Stimulated activated CD8-positive, alpha-beta memory T cell treated with anti-CD3 and anti-CD28 coated beads, Interleukin-4, amount 100 ng/mL, for 24 hours (primary cell): ENCODE measurements at regions not wholly inside any gene's neighbourhood (a gene's known extent, or its start where the extent isn't known, plus 50 kb on each side); places are given as distances from the start of the nearest gene placed in this dataset.
"Not testable (repeated sequence)": the region's sequence is repeated elsewhere in the genome, so short reads cannot be mapped to it uniquely, and the experiment has no call there.

Experiments
- DNase-seq: peaks from one replicate; pipeline ENCODE4 v3.0.0-alpha.2; 2020; ENCODE audit warnings: low read depth

DNA sequence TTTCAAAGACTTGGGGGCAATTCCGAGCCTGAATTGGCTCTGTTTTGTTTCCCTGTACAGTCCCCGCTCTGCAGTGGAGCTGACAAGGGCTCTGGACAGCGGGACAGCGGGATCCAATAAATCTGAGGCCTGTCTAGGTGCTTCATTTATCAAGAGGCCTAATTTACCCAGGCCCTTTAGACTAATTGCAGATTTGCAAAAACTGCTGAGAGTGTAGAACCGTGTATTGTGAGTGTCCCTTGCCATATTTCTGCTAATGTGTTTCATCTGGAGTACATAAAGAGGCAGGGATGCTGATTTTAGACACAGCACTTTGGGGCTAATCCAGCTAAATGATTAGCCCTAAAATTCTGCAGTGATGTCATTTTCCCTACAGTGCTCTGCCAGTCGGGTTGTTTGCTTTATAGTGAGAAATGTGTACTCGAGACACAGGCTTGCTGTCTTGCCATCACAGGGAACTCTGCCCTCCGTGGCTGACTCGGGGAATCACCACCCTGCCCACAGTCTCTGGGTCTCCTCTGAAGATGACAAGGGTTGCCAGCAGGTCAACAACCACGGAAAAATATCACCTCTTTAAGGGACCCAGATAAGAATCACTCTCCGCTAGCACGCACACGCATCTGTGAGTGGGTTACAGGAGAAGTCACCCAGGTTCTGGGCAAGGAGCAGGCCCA lies 592.0 kb downstream of the BNC2 start:
- no peak for DNase-seq

DNA sequence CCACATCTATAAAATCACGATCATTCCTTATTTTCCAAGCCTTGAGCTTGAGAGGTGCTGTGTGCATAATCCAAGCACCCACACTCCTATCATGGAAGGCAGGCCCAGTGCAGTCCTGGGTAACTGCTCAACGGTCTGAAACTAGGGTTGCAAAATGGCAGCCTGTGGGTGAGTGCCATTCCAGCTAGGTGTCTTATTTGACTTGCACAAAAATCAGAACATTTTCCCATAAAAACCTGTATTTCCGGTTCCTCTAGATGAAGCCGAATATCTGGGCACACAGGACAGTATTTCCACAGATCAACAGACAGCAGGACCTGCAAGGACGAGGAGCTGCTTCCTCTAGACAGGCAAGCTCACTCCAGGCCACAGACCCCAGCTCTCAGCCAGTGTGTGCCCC lies 588.8 kb downstream of the BNC2 start:
- DNase-seq, result no peak

DNA sequence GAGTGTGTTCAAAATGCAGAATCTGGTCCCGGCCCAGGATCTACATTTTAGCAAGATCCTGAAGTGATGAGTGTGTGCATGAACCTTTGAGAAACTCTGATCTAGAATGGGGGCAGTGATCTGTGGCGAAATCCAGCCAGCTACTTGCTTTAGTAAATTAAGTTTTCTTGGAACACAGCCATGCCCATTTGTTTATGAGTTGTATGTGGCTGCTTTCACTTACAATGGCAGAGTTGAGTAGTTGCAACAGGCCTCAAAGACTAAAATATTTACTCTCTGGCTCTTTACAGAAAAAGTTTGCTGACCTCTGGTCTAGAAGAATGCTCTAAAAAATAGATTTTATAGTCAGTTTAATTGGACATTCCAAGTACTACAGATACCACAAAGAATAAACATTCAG lies 588.3 kb downstream of the BNC2 start:
- DNase-seq, result no peak

DNA sequence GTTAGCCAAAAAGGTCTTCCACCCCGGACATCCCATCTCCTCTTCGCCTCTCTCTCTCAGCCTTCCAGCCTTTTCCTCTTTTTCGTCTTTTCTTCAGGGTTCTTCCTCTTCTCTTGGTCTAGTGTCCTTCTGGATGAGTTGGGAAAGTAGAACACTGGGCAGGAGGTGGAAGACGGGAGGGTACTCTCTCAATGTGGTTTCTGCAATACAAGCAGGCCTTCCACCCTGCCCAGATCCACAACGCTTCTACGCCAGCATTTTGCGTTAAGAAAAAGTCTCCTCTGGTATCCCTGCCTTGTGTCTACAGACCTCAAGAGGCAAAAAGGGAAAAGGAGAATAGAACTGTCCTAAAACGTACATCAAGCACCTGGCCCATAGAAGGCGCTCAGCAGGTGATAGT lies 587.8 kb downstream of the BNC2 start:
- no peak for DNase-seq

DNA sequence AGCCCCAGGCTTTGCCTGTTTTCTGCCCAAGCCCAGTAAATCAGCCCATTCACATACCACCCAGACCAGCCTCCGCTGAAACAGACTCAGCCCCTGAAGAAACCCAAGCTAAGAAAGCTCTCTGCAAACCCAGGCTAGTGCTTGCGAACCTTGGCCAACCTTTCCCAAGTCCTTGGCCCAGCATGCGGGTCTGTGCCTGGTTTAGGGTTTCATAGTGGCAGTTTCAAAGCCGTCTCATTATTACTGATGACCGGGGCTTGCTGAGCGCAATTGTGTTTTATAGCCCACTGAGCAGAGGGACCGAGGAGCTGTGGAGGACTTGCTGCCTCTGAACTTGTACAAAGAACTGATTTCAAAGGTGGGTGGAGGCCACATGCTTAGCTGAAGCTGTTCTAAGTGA lies 584.3 kb downstream of the BNC2 start:
- no peak for DNase-seq

DNA sequence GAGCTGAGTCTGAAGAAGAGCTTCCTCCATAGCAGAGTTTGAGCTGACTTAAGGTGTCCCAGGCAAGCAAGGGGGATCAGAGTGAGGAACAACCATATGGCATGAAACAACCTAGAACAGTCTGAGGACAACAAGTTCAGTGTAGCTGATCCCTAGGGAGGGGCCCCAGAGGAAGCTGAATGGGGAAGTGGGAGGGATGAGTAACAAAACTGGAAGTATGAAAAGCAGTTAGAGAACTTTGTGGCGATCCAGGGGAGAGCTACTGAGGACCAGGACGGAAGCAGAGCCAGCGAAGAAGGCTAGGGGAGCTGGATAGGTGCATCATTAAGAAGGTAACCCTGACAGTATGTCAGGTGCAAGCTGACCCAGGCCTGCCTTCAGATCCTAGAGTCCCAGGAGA lies 580.8 kb downstream of the BNC2 start:
- no peak for DNase-seq

DNA sequence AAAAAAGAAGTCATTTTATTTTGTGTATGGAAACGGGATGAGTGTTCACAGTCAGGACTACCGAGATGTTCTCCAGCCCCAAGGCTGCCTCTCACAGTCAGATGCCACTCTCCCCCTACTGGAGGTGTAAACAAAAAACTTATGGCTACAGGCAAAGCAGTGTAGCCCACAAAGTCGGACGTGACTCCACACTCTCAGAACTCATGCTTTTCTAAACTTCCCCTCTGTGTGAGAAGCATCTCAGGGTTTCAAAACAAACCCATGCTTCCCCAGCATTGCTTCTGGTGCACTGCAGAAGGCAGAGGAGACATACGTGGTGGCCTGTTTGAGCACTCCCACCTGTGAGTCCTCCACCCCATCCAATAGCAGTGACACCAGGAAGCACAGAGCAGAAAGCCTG lies 580.3 kb downstream of the BNC2 start:
- no peak for DNase-seq

DNA sequence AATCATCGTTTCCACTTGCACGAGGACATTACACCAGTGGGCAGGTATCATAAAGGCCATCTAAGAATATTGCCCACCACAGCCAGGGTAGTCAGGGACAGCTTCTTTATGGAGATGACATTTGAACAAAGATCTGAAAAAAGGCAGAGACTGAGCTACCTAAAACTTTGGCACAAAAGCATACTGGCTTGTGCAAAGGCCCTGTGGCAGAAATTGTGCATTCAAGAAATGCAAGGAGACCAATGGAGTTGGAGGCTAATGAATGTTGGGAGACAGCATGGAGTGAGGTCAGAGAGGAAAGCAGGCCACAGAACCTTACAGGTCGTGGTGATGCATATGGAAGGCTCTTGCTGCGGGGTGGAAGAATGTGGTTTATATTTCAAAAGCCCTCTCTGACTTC lies 578.5 kb downstream of the BNC2 start:
- no peak for DNase-seq

DNA sequence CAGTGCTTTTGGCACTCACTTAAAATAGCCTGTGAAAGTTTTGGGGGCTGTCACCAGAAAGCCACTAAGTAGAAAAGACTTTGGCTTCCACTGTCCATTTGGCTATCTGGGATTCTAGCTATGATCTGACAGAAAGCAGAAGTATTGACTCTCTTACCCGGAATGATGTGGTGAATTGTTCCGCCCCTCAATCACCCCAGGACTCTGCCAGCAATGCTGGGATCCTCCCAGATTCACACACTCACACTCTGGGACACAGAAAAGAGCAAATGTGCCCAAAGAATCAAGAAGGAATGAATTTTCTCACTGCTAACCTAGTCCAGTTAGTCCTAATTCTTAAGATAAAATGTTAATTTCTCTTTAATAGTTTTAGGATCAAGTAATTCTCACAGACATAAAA lies 576.9 kb downstream of the BNC2 start:
- DNase-seq, result no peak

DNA sequence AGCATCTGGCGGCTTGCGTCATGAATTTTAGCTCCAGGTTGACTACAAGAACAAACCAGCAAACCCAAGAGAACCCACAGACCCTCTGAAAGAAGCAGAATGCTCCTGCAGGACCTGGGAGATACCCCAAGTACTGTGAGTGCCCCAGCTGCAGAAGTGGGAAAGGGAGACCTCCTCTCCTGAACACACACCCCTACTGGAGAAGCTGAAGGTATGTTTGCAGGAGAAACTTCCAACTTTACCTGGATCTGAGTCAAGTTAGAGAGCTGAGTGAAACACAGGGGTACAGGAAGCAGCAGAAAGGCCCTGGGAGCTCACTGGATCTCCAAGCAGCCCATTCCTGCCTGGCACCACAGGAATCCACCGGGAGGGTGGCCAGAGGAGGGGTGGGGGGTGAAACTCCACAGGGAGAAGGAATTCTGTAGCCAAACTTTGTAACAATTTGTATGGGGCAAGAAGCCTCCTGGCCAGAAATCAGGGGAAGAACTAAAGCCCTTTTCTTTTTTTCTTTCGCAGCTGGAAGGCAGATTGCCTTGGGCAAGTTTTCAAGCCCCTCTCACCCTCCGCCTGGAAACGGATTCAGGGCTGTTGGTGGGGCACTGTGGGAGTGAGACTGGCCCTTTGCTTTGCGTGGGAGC lies 576.2 kb downstream of the BNC2 start:
- DNase-seq, result no peak

DNA sequence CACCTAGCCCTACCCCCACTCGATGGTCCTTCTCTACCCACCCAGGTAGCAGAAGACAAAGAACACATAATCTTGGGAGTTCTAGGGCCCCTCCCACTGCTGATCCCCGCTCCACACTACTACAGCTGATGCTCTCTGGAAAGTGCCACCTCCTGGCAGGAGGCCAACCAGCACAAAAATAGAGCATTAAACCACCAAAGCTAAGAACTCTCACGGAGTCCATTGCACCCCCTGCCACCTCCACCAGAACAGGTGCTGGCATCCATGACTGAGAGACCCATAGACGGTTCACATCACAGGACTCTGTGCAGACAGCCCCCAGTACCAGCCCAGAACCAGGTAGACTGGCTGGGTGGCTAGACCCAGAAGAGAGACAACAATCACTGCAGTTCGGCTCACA lies 575.5 kb downstream of the BNC2 start:
- not testable (repeated sequence) for DNase-seq

DNA sequence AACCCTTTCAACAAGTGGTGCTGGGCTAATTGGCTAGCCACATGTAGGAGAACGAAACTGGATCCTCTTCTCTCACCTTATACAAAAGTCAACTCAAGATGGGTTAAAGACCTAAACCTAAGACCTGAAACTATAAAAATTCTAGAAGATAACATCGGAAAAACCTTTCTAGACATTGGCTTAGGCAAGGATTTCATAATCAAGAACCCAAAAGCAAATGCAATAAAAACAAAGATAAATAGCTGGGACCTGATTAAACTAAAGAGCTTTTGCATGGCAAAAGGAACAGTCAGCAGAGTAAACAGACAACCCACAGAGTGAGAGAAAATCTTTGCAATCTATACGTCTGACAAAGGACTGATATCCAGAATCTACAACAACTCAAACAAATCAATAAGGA lies 571.1 kb downstream of the BNC2 start:
- not testable (repeated sequence) for DNase-seq

DNA sequence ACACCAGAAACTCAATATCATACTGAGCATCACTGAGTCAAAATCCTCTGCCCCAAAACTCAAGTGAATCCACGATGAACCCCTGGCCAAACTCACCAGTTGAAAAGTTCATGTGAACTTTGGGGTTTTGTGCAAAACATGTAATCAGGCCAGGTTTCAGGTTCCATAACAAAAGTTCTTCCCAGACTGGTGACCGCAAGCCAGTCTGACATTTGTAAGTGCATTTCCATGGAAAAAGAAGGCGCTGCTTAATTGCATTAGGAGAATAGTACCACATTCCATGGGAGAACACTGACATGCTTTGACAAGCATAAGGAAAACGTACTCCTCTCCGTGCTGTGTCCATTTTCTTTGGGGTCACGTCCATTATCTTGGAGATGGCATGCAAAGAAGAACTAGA lies 567.0 kb downstream of the BNC2 start:
- DNase-seq, result no peak

DNA sequence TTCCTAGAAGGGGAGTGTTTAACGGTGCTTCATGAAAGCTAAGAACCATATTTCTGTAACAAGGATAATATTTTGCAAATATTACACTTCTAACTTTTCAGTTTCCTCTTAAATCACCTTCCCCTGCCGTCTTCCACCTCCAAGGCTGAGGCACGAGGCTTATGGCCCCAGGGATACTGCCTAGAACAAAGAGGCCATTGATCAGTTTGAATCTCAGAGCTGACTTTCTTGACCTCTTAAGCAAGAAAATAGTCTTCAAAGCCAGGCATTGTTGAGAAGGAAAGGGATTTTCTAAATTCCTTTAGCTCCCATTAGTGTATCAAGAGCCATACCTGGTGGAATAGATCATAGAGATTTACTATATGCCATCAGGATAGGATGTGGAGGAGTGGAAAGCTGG lies 566.2 kb downstream of the BNC2 start:
- DNase-seq, result no peak

DNA sequence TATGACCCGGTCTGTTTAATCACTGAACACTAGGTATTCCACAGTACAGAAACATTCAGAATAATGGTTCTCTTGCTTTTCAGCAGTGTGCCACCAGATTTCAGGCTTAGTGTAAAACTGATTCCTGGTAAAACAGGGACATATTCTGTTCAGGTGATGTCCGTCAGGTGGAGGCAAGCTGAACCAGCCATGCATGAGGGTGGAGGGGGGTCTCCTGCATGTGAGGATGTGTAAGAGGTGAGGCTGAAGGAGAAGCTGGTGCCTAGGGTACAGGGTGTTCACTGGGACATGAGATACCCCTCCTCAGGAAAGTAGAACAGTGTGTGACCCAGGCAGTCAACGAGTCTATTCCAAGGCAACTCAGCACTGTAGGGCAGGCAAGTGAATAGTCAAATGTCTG lies 563.9 kb downstream of the BNC2 start:
- DNase-seq, result no peak

DNA sequence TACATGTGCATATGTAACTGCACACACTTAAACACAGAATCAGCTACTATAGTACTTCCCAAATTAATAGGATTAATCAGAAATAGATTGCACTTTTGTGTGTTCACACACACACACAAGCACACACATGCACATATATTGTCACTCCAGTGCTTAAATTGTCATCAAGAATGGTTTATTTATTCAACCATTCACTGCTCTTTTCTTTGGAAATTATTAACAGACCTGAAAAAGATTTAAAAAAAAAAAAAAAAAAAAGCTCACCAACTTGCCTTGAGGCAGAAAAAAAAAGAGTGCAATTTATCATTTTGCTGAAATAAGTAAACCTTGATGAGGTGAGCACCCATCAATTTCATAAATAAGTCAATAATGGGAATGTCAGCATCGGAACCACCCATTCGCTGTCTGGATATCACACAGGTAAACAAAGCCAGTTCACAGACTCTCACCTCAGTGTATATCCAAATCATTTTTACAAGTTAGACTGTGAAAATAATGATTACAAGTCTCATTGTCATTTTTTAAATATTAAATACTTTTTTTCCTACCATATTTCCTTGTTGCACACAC lies 562.8 kb downstream of the BNC2 start:
- no peak for DNase-seq

DNA sequence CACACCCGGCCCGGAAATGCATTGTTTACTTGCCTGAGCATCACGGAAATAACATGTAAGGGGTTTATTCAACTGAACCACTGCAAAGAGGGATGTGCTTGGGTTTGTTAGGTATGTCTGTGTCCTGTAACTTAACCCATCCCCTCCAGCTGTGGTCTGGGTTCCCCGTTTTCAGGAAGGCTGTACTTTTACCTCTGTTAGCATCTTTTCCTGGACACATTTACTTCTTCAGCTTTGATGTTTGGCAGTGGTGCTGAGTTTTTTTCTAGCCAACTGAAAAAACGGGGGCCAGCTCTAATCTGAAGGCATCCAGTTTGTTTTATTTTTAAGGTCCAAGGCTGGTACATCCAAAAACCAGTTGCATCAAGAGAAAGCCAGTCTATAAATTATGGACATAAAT lies 561.8 kb downstream of the BNC2 start:
- no peak for DNase-seq

DNA sequence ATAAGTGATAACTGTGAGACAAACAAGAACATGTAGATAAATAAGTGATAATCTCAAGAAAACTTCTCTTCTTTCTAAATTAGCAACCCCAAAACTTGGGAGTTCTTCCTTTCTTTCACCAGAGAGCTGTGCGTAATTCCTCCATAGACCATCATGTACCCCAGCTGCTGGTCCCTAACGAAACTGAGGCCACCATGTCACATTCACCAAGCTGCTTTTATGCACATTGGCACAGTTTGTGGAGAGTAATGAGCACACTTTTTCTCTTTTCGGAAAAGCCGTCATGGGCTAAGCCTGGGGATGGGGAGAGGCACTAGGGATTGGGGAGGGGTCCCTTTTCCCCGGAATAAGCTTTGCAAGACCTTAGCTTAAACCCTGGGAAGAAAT lies 561.4 kb downstream of the BNC2 start:
- no peak for DNase-seq

DNA sequence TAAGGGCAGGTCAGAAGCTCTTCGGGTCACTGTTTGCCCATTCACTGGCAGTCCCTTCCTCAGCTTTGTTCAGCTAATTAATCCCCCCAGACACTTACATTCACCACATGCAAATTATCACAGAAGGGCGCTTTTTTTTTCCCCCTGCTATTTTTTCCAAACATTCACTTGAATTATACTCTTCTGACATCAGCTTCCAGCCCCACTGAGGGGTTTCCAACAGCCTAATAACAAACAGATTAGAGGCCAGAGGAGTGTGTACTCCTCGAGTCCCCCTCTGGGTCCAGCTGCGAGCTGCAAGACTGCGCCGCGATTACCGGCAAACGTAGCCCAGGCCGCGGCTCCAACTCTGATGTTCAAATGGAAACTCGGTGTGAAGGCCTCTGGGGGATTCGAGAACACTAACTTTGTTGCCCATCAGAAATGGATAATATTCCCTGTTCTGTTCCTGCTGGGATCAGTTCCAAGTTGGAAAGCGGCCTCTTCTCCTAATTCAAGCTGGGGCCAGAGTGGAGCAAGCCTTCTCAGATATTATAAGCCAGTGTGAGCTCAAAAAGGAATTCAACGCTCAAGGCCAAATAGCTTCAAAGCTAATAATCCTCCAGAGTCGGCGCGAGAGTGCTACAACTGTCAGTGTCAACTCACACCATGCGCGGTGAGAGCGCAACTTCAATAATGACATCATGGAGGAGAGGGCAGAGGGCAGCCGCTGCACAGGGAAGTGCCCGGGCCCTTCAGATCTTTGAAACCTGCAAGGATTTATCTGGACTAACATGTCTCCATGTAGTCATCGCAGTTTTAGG lies 560.8 kb downstream of the BNC2 start:
- no peak for DNase-seq

DNA sequence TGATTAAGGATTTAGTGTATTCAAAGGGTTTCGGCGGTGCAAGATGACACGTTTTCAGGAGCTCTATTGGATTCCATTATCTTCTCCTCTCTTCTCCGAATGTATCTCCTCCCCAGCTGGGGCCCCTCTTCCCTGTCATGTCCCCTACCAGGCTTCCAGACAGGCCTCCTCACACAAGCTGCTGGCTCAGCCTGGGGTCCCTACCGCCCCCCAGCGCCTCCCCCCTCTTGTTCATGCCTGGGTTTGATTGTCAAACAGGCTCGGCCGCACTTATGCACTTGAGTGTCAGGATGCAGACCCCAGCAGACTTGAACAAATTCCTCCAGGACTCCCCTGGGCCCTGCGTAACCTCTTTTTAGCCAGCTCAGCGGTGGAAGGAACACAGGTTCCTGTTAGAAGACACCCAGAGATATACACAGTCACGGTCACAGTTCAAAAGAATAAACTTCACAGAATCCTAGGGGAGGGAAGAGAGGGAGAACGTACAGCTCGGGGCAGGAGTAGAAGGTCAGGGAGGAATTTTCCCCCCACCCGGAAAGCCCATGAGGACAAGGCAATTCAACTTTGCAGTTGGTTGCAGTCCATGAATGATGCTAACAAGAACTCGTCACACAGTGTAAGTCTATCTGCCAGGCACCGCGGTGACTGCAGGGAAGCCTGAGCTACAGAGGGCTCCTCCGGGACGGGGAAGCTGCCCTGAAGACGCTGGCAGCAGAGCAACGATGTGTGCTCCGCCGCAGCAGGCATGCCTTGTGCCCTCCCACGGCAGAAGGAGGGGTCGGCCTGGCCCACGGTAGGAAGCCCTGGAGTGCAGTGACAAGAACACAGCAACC lies 560.0 kb downstream of the BNC2 start:
- no peak for DNase-seq

DNA sequence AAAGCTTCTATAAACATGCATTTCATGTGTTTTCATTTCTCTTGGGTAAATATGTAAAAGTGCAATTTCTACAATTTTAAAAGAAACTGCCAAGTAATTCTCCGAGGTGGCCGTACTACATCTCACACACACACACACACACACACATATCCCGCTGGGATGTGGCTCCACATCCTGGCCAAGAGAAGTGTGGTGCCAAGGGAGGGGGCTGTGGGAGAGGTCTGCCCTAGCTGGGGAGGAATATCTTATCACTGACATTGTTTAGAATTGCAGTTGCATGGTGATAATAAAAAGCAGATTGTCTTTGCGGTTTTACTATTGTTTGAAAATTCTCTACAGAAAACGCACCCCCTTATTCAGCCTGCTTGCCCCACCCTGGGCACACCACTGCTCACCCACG lies 558.4 kb downstream of the BNC2 start:
- no peak for DNase-seq

DNA sequence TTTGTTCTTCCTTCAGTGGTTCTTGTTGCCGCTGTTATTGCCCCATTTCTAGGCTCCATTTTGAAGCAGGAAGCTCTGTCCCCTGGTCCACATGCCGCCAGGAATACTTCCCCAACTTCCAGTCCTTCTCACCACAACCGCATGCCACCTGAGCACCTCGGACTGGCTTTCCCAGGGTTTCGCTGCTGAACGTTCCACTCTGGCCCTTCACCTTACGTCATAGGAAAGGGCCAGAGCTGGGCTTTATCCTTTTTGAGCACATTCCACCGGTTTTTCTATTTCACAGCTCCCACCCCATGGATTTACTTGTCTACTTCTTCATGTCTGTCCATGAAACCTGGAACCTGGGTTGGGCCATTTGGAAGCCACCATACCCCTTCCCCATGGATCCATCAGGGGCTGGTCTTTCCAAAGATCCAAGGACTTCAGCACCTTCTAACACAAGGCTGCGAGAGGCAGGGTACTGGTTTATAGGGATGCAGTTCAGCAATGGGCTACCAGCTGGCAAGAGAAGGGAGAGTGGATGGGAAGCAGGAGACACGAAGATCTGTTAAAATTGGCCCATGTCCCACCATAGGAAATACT lies 557.4 kb downstream of the BNC2 start:
- no peak for DNase-seq
